Naive thymus-derived CD4-positive, alpha-beta T cell (primary cell): ENCODE measurements at regions not wholly inside any gene's neighbourhood (a gene's known extent, or its start where the extent isn't known, plus 50 kb on each side); places are given as distances from the start of the nearest gene placed in this dataset.

Source experiments
- ATAC-seq: fragments of 150-1000 bp; cut with Tn5 transposase; 2 replicates; pipeline ENCODE4 v1.10.0; 2021; ENCODE audit warnings: mild to moderate bottlenecking, moderate library complexity
- CTCF ChIA-PET: fragments of 350-600 bp; sonication (Branson Sonifier 250); formaldehyde crosslinking; loops from one replicate; lab custom pipeline; 2021; ENCODE audit warnings: antibody characterized with exemption; lab: Charles Lee
- POLR2A ChIA-PET: fragments of 350-600 bp; sonication (Branson Sonifier 250); formaldehyde crosslinking; loops from one replicate; lab custom pipeline; 2021; ENCODE audit warnings: antibody characterized with exemption, inconsistent platforms; lab: Charles Lee
- DNase-seq, 9 donors: peaks; one replicate each; pipeline versions ENCODE4 v3.0.0 to v3.0.0-alpha.2; 2020 to 2022; ENCODE audit warnings: mixed read lengths in 1 of 9
- H3K27ac ChIP-seq: one replicate; pipeline ENCODE4 v1.7.0; 2013; ENCODE audit warnings: mild to moderate bottlenecking, low read depth, low read length, moderate library complexity
- H3K27me3 ChIP-seq, 2 donors: one replicate each; pipeline ENCODE4 v1.7.0; 2013; ENCODE audit warnings: low read length in 2 of 2, mild to moderate bottlenecking in 2 of 2, moderate library complexity in 2 of 2; ENCODE audit not compliant: control insufficient read depth in 2 of 2, insufficient read depth in 2 of 2
- H3K36me3 ChIP-seq, 3 experiments: 1 replicate in 2 of 3; 2 replicates in 1 of 3; pipeline ENCODE4 v1.7.0; 2013; ENCODE audit warnings: low read length in 3 of 3, mild to moderate bottlenecking in 3 of 3, moderate library complexity in 1 of 3; ENCODE audit not compliant: insufficient read depth in 3 of 3, control insufficient read depth in 2 of 3
- H3K4me1 ChIP-seq, 2 donors: one replicate each; pipeline ENCODE4 v1.7.0; 2013; ENCODE audit warnings: low read length in 2 of 2, mild to moderate bottlenecking in 2 of 2, moderate library complexity in 1 of 2; ENCODE audit not compliant: control insufficient read depth in 2 of 2, insufficient read depth in 2 of 2
- H3K4me3 ChIP-seq: 2 replicates; pipeline ENCODE4 v1.7.0; 2013; ENCODE audit warnings: mild to moderate bottlenecking, low read length
- H3K9me3 ChIP-seq, 3 experiments: 1 replicate in 2 of 3; 2 replicates in 1 of 3; pipeline ENCODE4 v1.7.0; 2013; ENCODE audit warnings: low read length in 3 of 3; ENCODE audit not compliant: control insufficient read depth in 2 of 3
- H3K27ac Mint-ChIP-seq, 9 donors: one replicate each; pipeline ENCODE4 v1.8.0; 2020 to 2022; ENCODE audit warnings: mixed read lengths in 9 of 9, mild to moderate bottlenecking in 8 of 9, moderate library complexity in 5 of 9, inconsistent platforms in 2 of 9
- H3K27me3 Mint-ChIP-seq, 5 donors: one replicate each; pipeline ENCODE4 v1.8.0; 2021 to 2022; ENCODE audit warnings: mixed read lengths in 5 of 5, mild to moderate bottlenecking in 1 of 5
- H3K36me3 Mint-ChIP-seq, 5 donors: one replicate each; pipeline ENCODE4 v1.8.0; 2020 to 2022; ENCODE audit warnings: mixed read lengths in 5 of 5, mild to moderate bottlenecking in 3 of 5, inconsistent platforms in 1 of 5
- H3K4me1 Mint-ChIP-seq, 7 donors: one replicate each; pipeline ENCODE4 v1.8.0; 2020 to 2022; ENCODE audit warnings: mixed read lengths in 7 of 7, mild to moderate bottlenecking in 3 of 7, inconsistent platforms in 1 of 7
- H3K4me3 Mint-ChIP-seq, 10 donors: one replicate each; pipeline ENCODE4 v1.8.0; 2020 to 2022; ENCODE audit warnings: mild to moderate bottlenecking in 10 of 10, mixed read lengths in 10 of 10, moderate library complexity in 6 of 10, inconsistent platforms in 2 of 10
- H3K9me3 Mint-ChIP-seq, 11 donors: one replicate each; pipeline ENCODE4 v1.8.0; 2020 to 2022; ENCODE audit warnings: mixed read lengths in 11 of 11, mild to moderate bottlenecking in 4 of 11, inconsistent platforms in 1 of 11, moderate library complexity in 1 of 11
- intact Hi-C, 2 donors: fragments of 100-400 bp; cut with micrococcal nuclease; formaldehyde crosslinking; loops; one replicate each; pipeline ENCODE4 v1.15.1; 2023

DNA sequence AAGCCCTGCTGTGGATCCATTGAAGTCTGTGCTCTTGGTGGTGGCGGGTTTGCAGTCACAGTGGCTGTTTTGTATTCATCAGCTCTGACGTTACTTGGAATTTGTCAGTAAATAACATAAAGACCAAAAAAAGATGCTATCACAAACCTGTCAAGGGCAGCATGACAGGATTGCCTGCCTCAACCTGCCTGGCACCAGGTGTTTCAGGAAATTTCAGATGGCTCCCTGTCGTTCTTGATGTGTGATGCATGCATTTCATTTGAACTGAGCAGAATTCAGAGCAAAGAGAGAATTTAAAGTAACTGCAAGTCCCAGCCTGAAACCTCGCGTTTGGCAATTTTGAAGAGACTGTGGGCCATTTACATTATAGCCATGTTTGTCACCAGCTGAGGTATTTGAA lies 50.3 kb upstream of the EPC2 start:
- intact Hi-C loops: no loop called here
- Mint-ChIP-seq H3K36me3 (peaks cover 0 to 1% (median 0%) of the 10 kb centered on the region in 5 donors), H3K27me3 (peaks cover 0 to 10% (median 0%) of the 10 kb centered on the region in 5 donors), H3K9me3 (peaks cover 0 to 8% (median 0%) of the 10 kb centered on the region in 11 donors), H3K4me3 (no peak overlapping the region), H3K27ac (no peak overlapping the region), H3K4me1 (peaks cover 0 to 1% (median 0%) of the 10 kb centered on the region in 7 donors)
- ChIA-PET CTCF (no interaction called here), POLR2A (no interaction called here)
- ATAC-seq: no peak
- no peaks in the 10 kb centered on the region for H3K36me3 ChIP-seq
- H3K27ac ChIP-seq: no peak overlapping the region
- DNase-seq: no peak
- H3K4me3 ChIP-seq: no peak overlapping the region
- H3K9me3 ChIP-seq: no peaks in the 10 kb centered on the region
- no peaks in the 10 kb centered on the region for H3K27me3 ChIP-seq
- no peaks in the 10 kb centered on the region for H3K4me1 ChIP-seq
